C1 segment of cervical spinal cord (tissue), 14 donors: ENCODE measurements at regions not wholly inside any gene's neighbourhood (a gene's known extent, or its start where the extent isn't known, plus 50 kb on each side); places are given as distances from the start of the nearest gene placed in this dataset.
"Not testable (repeated sequence)": the region's sequence is repeated elsewhere in the genome, so short reads cannot be mapped to it uniquely, and the experiment has no call there.

ENCODE experiments used
- DNase-seq, 14 donors: peaks; one replicate each; lab custom pipeline; 2025; lab: John Stamatoyannopoulos, UW

DNA sequence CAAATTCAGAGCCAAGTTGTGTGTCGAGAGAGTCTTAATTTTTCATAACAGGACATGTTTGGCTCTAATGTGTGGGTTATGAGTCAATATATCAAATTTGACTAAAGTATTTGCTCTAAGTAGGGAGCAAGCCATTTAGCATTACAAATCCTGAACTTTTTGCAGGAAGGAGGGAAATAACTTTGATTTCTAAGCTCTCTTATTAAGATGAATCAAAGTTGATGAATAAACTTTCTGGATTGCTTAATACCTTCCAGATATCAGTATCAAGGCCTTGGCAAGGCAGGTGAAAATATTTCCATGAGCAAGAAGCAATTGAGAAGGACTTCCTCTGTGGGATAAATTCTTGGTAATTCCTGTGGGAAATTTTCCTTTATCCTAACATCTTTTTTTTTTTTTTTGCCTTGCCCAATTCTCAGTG is 258.8 kb downstream of the AHR start:
- DNase-seq = no peak

DNA sequence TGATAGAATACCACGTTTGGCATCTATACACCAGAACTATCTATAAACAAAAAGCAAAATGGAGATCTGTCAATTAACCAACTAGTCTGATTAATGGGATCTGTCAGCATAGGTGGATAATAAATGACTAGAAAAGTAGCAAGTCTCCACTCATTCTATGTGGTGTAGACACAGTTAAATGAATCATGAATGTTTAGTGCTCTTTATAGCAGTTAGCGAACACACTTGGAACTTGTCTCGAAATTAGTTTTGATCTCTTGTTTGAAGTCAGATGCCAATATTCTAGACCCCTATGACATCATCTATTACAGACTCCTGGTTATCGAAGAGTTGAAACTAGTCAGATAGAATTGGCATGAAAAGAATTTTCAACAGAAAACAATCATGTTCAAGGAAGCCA is 259.7 kb downstream of the AHR start:
- no peak for DNase-seq

DNA sequence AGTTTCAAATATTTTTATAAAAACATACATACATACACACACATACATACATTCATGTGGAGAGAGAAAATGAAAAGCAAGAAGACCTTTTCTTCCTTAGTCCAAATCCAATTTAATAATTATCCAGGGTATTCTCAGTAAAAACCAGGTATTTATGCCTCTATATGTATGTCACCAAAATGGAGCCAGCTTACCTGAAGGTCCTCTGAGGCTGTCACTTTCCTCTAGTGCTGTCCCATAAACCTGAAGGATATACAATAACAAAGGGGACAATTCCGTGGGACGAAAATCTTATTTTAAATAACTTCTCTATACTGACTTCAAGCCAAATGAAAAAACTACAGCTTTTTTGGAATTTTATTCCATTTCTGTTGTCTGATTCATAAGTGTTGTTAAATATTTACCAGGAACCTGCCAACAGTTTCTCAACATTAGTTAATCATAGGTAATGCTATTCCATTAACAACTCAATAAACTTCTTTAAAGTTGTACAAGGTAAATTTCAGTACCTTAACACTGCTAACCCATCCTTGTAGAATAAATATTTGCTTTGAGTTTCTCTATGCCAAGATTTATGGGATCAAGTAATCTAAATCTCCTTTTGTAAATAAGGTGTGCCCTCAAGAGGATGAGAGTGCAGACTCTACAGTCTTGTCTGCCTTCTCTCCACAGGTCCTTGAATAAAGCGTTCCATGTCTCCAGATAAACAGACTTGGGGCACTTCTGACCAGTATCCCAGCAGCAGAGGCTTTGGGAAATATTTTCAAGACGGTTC is 260.3 kb downstream of the AHR start:
- DNase-seq = no peak

DNA sequence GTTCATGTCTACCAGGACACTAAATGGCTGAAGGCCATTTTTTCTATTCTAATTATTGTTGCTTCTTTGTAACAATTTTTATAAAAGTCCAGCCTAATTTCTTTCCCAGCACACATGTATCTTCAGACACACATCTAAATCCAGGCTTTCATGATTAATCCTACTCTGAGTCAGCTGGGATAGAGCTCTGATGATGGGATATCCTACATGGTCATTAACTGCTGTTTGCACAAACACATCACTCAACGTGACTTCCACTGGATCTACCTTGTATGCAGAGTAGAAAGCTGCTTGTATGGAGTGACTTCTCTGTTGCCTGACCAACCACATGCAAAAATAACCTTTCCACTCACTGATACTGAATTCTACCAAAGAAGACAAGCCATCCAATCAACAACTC is 260.9 kb downstream of the AHR start:
- DNase-seq = no peak

DNA sequence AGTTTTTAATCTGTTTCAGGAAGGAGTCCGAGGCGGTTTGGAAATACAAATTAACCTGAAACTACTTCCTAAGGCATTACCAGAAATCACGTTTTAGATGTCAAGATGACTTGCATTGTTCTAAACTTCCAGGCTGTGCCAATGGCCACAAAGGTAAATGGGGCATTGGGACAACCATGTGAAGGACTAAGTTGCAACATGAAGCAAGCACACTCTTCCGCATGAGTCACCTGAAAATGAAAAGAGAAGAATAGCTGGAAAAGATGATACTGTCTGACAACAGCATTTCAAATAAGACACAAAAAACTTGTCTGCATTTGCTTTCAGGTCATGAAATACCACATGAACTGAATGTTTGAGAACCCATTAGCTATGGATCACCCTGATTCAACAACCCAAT is 262.1 kb downstream of the AHR start:
- no peak for DNase-seq

DNA sequence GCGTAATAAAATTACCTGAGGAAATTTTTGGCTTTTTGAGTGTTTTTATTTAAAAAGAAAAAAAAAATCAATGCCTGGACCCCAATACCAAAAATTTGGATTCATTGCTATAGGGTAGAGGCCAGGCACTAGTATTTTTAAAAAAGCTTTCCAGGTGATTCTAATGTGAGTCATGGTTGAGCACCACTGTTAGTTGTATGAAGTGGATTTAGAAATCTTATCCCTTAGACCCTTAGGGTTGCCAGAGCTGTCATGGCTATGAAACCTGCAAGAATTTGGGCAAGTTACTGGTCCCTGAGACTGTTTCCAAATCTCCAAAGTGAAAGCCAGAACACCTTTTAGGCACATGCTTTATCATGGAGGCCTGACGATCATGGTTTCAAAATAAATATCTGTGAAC is 262.5 kb downstream of the AHR start:
- no peak for DNase-seq

DNA sequence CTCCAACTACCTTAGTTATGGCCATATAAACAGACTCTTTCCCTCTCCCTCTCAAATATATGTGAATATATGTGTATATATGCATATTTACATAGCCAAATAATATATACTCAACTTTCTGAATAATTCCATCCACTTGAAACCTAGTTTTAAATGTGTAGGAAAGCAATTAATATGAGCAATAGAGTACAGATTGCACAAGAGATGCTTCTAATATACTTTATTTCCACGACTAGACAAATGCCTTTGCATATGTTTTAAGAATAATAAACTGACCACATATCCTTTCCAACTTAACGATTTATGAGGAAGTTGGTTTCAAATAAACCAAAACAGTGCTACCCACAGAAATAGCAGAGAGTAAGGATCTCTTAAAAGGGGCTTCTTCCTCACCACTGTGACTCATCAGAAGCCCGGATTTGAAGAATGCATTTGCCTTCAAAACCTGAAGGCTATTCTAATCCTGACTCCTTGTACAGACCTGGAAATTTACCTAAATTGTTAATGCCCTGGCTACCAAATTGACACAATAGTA is 266.3 kb downstream of the AHR start:
- no peak for DNase-seq

DNA sequence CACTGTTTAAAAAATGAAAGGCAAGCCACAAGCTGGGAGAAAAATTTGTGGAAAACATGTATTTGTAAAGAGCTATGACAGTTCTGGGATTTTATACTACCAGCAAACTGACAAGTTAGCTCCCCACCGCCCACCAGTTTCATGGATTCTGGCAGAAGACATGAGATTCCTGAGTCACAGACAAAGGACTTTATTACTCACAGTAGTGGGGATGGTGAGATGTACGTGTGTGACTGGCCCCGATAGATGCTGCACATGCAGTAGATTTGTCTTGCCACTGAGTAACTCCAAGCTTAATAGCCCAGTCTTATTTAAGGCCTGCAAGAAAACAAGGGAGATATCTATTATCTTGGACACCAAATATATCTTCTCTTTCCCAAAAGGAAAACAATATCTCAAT is 281.7 kb downstream of the AHR start:
- DNase-seq = no peak

DNA sequence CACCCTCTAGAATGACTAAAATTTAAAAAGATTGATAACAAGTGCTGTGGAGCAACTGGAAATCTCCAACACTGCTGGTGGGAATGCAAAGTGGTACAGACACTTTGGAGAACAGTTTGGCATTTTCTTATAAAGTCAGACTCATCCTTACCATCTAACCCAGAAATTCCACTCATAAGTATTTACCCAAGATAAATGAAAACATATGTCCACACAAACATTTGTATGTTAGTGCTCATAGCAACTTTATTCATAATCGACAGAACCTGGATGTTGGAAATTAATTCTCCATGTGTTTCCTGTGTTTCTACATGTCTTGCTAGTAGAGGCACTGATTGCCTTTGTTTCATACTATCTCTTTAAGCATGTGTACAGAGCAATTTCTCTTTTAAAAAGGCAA is 282.4 kb downstream of the AHR start:
- no peak for DNase-seq

DNA sequence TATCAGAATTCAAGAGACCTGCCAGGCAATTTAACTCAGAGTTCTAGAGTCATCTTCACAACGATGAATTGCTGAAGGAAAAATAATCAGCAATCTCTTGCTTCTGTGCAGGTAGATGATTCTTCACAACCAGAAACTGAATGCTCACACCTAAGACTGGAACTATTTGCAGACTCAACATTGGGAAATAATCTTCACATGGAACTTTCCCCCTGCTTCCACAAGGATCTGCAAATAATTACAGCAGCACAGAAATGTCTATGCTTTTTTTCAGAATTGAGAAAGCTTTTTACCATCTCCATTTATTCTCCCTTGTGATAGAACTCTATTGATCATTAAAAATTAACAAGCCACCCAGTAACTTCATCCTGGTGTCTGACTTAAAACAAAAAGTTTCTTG is 282.8 kb downstream of the AHR start:
- no peak for DNase-seq

DNA sequence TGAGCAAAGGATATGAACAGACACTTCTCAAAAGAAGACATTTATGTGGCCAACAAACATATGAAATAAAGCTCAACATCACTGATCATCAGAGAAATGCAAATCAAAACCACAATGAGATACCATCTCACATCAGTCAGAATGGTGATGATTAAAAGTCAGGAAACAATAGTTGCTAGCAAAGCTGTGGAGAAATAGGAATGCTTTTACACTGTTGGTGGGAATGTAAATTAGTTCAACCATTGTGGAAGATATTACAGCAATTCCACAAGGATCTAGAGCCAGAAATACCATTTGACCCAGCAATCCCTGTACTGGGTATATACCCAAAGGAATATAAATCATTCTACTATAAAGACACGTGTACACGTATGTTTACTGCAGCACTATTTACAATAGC is 284.2 kb downstream of the AHR start:
- DNase-seq = not testable (repeated sequence)

DNA sequence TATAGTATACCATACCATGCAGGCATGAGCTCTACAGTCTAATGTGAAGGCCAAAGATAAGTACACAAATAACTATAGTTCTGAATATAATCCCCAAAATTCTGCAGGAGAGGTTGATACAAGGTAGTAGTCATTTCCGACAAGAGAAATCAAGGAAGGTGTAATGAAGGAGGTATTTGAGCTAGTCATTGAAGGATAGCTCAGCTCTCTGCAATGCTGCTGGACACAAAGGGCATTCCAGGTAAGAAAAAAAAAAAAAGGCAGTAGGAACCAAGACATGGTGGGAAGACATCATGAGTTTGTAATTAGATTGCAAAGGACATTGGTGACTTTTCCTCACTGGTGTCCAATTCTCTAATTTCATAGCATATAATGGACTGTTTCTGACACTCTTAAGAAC is 285.3 kb downstream of the AHR start:
- DNase-seq = no peak

DNA sequence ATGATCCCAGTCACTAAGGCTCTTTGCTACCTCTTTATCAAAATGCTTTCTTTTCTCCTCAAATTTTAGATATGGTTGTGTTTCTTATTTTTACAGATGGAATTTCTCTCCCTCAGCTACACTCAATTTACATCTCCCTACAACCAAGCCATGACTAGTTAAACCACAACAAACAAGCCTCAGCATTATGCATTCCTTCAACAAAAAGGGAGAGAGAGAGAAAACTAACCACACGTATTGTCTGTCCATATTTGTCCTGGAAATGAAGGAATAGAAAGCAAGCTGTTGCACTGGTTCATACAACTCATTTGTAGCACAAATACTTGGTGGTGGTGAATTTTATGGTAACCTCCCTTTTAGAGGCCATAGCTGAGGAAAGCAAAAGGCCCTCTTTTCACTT is 286.4 kb downstream of the AHR start:
- no peak for DNase-seq

DNA sequence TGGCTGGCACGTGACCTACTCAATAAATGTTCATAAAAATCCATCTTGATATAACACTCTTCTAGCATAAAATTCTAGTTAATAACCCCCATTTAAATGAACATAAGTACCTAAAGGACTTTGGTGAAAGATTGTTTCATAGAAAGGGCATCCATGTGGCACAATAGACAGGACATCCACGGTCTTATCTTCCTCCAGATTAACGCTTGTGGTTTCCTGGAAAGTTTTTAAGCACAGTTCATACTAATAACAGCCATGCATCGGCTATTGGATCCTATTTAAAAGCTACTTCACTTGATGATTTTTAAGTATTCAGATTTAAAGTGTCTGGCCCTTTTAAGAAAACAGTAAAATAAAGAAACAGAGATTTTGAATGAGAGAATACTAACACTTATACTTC is 288.3 kb downstream of the AHR start:
- no peak for DNase-seq

DNA sequence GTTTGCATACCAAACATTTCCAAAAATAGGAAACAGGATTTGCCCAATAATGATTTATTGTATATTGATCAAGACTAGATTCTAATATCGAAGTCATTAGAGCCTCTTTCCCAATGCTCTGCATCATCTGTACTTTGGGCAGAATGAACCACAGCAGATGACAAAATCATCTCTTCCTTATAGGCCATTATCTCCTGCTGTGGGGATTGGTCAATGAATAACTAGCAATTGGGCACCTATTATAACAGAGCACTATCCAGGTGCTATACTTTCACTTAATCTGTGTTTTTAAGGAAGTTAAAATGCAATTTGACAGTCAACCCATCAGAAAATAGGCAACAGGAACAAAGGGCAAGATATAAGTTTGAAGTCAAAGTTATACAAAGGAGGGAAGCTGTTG is 290.3 kb downstream of the AHR start:
- no peak for DNase-seq

DNA sequence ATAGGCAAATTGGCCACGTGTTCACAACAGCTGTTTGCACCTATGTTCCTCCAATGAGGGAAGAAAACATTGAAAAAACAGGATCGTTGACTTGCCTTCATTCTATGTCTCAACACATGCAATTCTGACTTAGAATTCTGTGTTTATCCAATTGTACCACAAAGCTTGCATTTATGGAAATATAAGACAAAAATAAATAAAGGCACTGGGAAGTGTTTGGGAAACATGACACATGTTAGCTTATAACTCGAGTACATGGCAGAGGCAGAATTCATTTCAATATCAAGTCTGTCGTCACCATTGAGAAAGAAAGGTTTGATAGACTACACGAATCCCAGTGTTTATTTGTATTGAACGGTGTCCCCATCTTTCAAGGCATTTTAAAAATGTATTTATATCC is 291.2 kb downstream of the AHR start:
- DNase-seq = no peak

DNA sequence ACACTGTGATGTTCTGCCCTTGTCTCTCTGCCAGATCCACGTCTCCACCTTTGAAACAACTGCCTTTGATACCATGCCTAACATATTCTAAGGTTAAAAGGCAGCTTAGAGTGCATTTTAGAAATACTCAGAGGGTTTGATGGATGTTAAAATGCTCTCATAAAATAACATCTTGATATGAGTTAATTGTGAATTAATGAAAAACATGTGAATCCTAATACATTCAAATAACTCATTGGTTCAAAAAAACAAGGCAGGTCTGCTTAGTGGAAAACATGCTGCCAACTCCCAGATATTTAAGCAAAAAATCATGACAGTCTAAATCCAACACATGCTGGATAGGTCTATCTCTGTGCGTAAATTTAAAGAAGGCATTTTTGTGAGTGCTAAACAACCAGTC is 291.8 kb downstream of the AHR start:
- DNase-seq = no peak

DNA sequence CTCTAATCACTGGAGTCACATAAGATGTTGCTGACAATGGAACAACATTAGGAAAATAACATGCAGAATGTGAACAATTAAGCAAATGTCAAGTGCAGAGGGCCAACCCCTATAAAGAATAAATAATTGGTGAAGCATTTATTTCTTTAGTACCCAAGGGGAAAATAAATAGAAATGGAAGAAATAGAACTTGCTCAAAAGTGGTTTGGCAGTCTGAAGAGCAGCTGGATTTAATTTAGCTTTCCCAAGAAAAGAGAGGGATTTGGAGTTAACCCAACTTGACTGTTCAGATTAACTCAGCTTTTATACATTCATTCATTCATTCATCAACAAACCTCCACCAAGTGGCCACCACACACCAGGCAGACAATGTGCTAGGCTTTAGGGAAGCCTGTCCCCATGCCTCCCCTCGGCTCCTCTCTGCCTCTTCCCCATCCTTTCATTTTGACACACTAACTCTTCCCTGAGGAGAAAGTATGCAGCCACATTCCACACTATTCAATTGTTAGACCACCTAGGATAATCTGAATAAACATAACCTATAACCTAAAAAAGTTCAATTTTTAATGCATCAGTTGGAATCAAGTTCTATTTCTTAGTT is 295.5 kb downstream of the AHR start:
- no peak for DNase-seq

DNA sequence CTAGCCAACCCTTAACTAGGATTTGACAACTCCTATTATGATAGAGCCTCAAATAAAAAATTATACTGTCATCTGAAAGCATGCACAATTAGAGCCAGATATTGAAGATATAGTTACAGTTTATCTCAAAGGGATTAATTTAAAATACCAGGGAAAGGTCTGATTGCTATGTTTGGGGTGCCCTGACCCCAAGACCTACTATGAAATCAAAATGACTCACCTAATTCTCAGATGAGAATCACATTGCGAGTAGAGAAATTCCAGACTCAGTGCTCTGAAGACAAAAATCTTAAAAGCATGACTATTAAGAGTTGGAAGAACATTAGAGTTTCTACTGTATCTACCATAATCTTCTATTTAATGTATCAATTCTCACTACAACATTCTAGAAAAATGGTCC is 297.1 kb downstream of the AHR start:
- DNase-seq = no peak

DNA sequence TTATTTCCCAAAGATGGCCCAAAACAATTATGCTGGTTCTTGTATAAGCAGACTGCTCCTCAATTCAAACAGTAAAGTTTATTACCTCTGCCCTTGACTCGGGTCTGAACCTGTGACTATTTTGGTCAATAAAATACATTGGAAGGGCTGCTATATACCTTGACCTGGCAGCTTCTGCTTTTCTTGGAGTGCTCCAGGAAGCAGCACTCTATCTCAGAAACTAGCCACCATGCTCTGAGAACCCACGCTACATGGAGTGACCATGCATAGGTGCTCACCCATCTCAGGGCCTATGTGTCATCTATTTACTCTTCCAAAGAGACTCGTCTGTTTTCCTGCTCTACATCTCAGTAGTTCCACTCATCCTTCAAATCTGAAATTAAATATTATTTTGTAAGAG is 299.9 kb downstream of the AHR start:
- DNase-seq = no peak

DNA sequence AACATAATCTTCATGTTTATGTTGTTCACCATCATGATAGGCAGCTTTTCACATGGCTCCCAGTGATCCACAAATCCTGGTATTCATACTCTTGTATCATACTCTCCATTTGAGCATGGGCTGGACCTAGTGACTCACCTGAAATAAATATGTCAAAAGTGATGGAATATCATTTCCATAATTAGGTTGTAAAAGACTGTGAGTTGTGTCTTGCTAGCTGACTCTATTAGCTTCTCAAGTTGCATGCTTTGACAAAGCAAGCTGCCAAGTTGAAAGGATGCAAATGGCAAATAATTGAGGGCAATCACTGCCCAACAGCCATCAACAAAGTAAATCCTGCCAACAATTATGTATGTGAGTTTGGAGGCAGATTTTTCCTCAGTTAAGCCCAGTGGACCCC is 300.4 kb downstream of the AHR start:
- DNase-seq = no peak

DNA sequence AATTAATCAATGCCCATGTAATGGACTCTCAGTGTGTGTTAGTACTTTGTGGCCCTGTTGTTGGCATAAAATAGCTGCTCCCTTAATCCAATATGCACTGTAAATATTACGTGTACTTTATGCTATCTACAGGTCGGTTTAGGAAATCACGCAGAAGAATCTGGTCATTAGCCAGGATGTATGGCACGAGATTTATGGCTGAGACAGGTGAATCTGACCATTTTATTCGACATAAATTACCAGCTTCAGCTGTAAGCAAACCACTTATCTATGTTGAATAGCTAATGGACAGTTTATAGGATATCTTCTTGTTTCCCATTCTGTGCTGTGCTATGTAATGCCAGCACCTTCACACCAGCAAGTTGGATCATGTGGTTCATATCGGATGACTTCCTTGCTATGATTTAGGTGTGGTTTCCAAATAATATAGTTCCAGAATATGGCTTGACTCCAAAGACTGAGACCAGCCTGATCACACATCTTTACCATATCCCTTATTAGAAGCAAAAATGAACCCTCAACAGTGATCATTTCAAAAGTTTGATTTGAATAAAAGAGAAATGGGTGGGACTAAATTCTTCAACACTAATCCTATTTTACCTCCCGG is 301.4 kb downstream of the AHR start:
- no peak for DNase-seq

DNA sequence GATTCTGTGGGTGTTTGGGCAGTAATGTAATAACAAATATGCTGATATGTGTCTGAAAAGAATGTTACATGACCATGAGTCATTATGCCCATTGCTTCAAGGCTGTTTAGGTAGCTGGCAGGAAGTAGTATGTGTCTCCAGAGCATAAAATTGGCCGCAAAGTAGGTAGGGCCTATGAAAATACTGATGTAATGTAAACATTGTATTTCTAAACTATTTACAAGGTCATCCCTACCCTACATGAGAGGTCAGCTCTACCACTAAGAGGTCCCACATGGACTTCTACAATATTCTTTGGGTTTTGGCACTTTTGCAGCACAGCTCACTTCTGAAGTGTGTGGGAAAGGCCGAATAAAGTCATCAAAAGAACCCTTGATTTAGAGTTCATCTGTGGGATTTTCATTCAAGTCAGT is 301.9 kb downstream of the AHR start:
- no peak for DNase-seq
